ENCODE measurements at regions not wholly inside any gene's neighbourhood (a gene's known extent, or its start where the extent isn't known, plus 50 kb on each side); places are given as distances from the start of the nearest gene placed in this dataset.

DNA sequence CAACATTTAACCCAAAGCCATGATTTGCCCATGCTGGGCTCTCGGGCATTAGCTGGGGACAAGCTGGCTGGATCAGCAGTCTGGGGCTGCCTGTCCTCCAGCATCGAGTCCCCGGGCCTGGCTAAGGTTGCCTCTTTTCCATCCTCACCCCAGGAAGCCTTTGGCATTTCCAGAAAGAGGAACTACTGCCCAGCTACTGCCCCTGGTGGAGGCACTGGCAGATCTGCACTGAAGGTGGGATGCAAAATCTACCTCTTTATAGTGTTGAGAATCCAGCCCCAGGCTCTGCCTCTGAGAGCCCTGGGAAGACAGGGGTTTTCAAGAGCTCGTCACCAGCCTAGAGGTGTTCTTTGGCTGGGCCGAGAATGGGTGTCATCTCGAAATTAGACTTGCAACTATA is 635.9 kb downstream of the MATN1 start:
- peaks cover 8% of the 10 kb centered on the region for H3K27me3 Mint-ChIP-seq (ENCODE audit: unreplicated experiment)
- H3K36me3 Mint-ChIP-seq (ENCODE audit: low read depth, unreplicated experiment): peaks cover 9% of the 10 kb centered on the region
- no peak overlapping the region for H3K4me3 Mint-ChIP-seq (ENCODE audit: unreplicated experiment)
- H3K9me3 Mint-ChIP-seq (ENCODE audit: unreplicated experiment): peaks cover 14% of the 10 kb centered on the region
- peaks cover 8% of the 10 kb centered on the region for H3K4me1 Mint-ChIP-seq (ENCODE audit: unreplicated experiment)
- peak; percentile 41 for DNase-seq (ENCODE audit: low spot score)
- H3K27ac Mint-ChIP-seq (ENCODE audit: unreplicated experiment): no peak overlapping the region
- TF ChIP-seq, protein P1, sequence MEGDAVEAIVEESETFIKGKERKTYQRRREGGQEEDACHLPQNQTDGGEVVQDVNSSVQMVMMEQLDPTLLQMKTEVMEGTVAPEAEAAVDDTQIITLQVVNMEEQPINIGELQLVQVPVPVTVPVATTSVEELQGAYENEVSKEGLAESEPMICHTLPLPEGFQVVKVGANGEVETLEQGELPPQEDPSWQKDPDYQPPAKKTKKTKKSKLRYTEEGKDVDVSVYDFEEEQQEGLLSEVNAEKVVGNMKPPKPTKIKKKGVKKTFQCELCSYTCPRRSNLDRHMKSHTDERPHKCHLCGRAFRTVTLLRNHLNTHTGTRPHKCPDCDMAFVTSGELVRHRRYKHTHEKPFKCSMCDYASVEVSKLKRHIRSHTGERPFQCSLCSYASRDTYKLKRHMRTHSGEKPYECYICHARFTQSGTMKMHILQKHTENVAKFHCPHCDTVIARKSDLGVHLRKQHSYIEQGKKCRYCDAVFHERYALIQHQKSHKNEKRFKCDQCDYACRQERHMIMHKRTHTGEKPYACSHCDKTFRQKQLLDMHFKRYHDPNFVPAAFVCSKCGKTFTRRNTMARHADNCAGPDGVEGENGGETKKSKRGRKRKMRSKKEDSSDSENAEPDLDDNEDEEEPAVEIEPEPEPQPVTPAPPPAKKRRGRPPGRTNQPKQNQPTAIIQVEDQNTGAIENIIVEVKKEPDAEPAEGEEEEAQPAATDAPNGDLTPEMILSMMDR (IDR thresholded peaks at IDR 0.05; ENCODE audit: unreplicated experiment): peak; percentile 18

DNA sequence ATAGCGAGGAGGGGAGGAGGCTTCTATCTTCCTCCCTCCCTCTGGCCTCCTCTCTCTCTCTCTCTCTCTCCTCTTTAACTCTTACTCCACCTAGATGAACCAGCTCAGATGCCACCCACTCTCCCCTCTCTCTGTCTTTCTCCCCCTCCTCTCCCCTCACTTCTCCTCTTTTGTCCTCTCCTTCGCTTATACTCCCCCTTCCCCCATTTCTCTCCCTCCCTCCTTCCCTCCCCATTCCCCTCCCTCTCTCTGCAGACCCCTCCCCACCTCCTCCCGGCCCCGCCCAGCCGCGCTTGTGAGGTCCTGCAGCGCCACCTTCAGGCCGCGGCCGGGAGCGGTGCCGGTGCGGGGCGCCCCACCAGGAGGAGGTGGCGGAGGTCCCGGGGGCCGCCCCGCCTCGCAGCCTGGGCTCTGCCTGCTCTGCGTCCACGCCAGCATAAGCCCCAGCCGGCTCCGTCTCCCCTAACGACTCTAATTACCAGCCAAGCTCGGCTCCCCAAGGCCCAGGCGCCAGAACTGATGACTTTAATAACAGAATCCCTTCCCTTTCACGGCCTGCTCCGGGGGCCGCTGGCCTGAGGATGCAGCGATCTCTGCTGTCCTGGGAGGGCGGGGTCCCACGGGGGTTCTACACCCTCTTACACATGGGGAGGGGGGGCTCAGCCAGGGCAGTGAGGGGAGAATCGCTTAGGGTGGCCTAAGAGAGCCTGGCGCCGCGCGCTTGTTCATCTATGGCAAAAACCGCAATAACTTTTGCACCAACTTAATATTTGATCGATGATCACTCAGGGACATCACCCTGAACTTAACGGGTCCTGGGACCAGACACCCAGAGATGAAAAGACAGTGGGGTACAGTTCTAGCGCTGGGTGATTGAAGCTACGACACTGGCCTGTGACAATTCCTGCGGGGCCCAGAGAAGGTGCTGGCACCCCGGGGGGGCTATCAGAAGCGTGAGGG is 637.3 kb downstream of the MATN1 start:
- TF ChIP-seq, protein P1 (IDR thresholded peaks at IDR 0.05; ENCODE audit: unreplicated experiment): peak; percentile 94
- H3K27ac Mint-ChIP-seq (ENCODE audit: unreplicated experiment): no peak overlapping the region
- peak; percentile 87 for DNase-seq (ENCODE audit: low spot score)
- H3K9me3 Mint-ChIP-seq (ENCODE audit: unreplicated experiment): peaks cover 1% of the 10 kb centered on the region
- H3K36me3 Mint-ChIP-seq (ENCODE audit: low read depth, unreplicated experiment): peaks cover 4% of the 10 kb centered on the region
- H3K27me3 Mint-ChIP-seq (ENCODE audit: unreplicated experiment): peaks cover 5% of the 10 kb centered on the region
- H3K4me1 Mint-ChIP-seq (ENCODE audit: unreplicated experiment): peaks cover 8% of the 10 kb centered on the region
- H3K4me3 Mint-ChIP-seq (ENCODE audit: unreplicated experiment): no peak overlapping the region

DNA sequence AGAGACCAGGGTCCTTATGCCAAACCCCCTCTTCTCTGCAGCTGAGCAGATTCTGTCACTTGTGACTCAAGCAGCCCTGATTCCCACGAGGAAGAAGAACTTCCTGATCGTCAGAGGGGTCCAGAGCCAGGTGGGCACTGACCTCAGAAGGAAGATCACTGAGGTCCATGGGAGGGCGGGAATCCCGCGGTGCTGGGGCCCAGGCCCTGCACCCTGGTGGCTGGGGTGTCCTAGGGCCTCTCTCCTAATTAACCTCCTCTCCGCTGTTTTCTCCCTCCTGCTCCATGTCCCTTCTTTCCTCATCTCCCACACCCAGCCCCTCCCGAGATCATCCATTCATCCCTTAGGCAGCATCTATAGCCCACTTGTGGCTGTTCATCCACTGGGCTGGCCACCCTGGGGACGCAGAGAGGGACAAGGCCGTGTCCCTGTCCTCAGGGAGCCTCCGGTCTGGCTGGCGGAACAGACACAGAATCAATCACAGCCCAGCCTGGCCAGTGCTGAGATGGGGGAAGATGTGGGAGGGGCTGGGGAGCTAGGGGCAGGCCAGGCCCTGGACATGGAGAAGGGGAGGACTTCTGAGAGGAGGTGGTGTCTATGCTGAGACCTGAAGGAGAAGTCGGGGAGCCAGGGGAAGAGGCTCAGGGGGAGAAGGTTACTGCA is 638.3 kb downstream of the MATN1 start:
- Mint-ChIP-seq H3K4me3 (ENCODE audit: unreplicated experiment) (no peak overlapping the region), H3K4me1 (ENCODE audit: unreplicated experiment) (peaks cover 8% of the 10 kb centered on the region), H3K9me3 (ENCODE audit: unreplicated experiment) (no peaks in the 10 kb centered on the region), H3K27me3 (ENCODE audit: unreplicated experiment) (peaks cover 5% of the 10 kb centered on the region), H3K27ac (ENCODE audit: unreplicated experiment) (no peak overlapping the region), H3K36me3 (ENCODE audit: low read depth, unreplicated experiment) (peaks cover 4% of the 10 kb centered on the region)
- TF ChIP-seq, protein P1 (IDR thresholded peaks at IDR 0.05; ENCODE audit: unreplicated experiment): no peak
- no peak for DNase-seq (ENCODE audit: low spot score)

DNA sequence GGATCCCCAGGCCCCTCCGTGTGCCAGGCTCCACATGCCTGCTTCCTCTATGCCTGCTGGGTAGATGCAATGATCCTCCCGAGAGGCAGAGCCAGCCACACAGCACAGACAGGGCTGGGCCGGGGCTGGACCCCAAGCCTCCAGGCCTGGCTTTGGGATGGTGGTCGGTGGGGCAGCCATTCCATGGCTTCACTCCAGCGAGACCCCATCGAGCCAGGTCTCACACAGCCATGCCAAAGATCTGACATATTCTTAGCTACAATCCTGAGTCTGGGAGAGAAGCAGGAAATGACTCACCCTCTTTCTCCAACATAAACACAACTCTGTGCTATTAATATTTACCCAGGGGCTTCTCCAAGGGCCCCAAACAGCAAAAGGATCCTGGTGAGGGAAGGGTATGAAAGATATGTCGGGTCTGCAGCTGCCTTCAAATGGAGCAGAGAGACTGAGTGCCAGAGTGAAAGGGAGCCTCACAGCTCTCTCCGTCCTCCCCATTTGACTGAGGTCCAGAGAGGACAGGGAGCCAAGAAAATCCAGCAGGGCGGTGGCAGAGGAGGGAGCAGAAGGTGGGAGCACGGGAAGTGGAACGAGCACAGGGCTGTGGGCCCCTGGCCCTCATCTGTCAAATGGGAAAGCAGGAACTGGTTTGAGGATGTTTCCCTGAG is 639.5 kb downstream of the MATN1 start:
- H3K27me3 Mint-ChIP-seq (ENCODE audit: unreplicated experiment): peaks cover 3% of the 10 kb centered on the region
- DNase-seq (ENCODE audit: low spot score): no peak
- no peaks in the 10 kb centered on the region for H3K36me3 Mint-ChIP-seq (ENCODE audit: low read depth, unreplicated experiment)
- H3K9me3 Mint-ChIP-seq (ENCODE audit: unreplicated experiment): no peaks in the 10 kb centered on the region
- H3K27ac Mint-ChIP-seq (ENCODE audit: unreplicated experiment): no peak overlapping the region
- TF ChIP-seq, protein P1 (IDR thresholded peaks at IDR 0.05; ENCODE audit: unreplicated experiment): no peak
- H3K4me3 Mint-ChIP-seq (ENCODE audit: unreplicated experiment): no peak overlapping the region
- peaks cover 8% of the 10 kb centered on the region for H3K4me1 Mint-ChIP-seq (ENCODE audit: unreplicated experiment)

Data from endothelial cell (in vitro differentiated cells).